ENCODE measurements at regions not wholly inside any gene's neighbourhood (a gene's known extent, or its start where the extent isn't known, plus 50 kb on each side); places are given as distances from the start of the nearest gene placed in this dataset.

- ATAC-seq (ENCODE audit: low read depth) (no peak), DNase-seq (no peak)
- Mint-ChIP-seq H3K36me3 (ENCODE audit: low read depth) (no peaks in the 10 kb centered on the region), H3K4me1 (no peaks in the 10 kb centered on the region), H3K27me3 (no peaks in the 10 kb centered on the region), H3K4me3 (no peak overlapping the region), H3K27ac (no peak overlapping the region), H3K9me3 (peaks cover 5% of the 10 kb centered on the region)
- POLR2A ChIA-PET: no interaction called here
- intact Hi-C loops (cut with micrococcal nuclease): no loop called here
- no peak for TF ChIP-seq CTCF (IDR thresholded peaks at IDR 0.05)
- CTCF ChIA-PET: no interaction called here
These were observed 982.6 kb upstream of the EYS start for GRCh38 chr6:66689608-66690007.

GRCh38 chr6:66687611-66688140, 980.6 kb upstream of the EYS start:
- Mint-ChIP-seq H3K9me3 (peaks cover 5% of the 10 kb centered on the region), H3K27me3 (no peaks in the 10 kb centered on the region), H3K36me3 (ENCODE audit: low read depth) (no peaks in the 10 kb centered on the region), H3K4me1 (no peaks in the 10 kb centered on the region), H3K4me3 (no peak overlapping the region), H3K27ac (no peak overlapping the region)
- no peak for TF ChIP-seq CTCF (IDR thresholded peaks at IDR 0.05)
- intact Hi-C loops (cut with micrococcal nuclease): no loop called here
- POLR2A ChIA-PET: no interaction called here
- DNase-seq: no peak
- CTCF ChIA-PET: no interaction called here
- ATAC-seq (ENCODE audit: low read depth): no peak

GRCh38 chr6:66675906-66676305, 968.9 kb upstream of the EYS start:
- Mint-ChIP-seq H3K27ac (no peak overlapping the region), H3K27me3 (no peaks in the 10 kb centered on the region), H3K4me3 (no peak overlapping the region), H3K36me3 (ENCODE audit: low read depth) (no peaks in the 10 kb centered on the region), H3K4me1 (no peaks in the 10 kb centered on the region), H3K9me3 (peaks cover 5% of the 10 kb centered on the region)
- intact Hi-C loops (cut with micrococcal nuclease): no loop called here
- ChIA-PET POLR2A (no interaction called here), CTCF (no interaction called here)
- ATAC-seq (ENCODE audit: low read depth) (no peak), DNase-seq (no peak)
- TF ChIP-seq CTCF (IDR thresholded peaks at IDR 0.05): no peak

GRCh38 chr6:66664112-66664511, 957.1 kb upstream of the EYS start:
- no peak for TF ChIP-seq CTCF (IDR thresholded peaks at IDR 0.05)
- POLR2A ChIA-PET: no interaction called here
- Mint-ChIP-seq H3K27ac (no peak overlapping the region), H3K36me3 (ENCODE audit: low read depth) (no peaks in the 10 kb centered on the region), H3K4me3 (no peak overlapping the region), H3K27me3 (no peaks in the 10 kb centered on the region), H3K9me3 (peaks cover 6% of the 10 kb centered on the region), H3K4me1 (no peaks in the 10 kb centered on the region)
- no peak for ATAC-seq (ENCODE audit: low read depth)
- CTCF ChIA-PET: no interaction called here
- DNase-seq: no peak
- intact Hi-C loops (cut with micrococcal nuclease): no loop called here

- intact Hi-C loops (cut with micrococcal nuclease): no loop called here
- no peak overlapping the region for H3K4me3 Mint-ChIP-seq
- H3K27me3 Mint-ChIP-seq: no peaks in the 10 kb centered on the region
- POLR2A ChIA-PET: no interaction called here
- no peak for TF ChIP-seq CTCF (IDR thresholded peaks at IDR 0.05)
- H3K27ac Mint-ChIP-seq: no peak overlapping the region
- CTCF ChIA-PET: no interaction called here
- ATAC-seq (ENCODE audit: low read depth) (no peak), DNase-seq (no peak)
- H3K9me3 Mint-ChIP-seq: peaks cover 4% of the 10 kb centered on the region
- H3K4me1 Mint-ChIP-seq: no peaks in the 10 kb centered on the region
- no peaks in the 10 kb centered on the region for H3K36me3 Mint-ChIP-seq (ENCODE audit: low read depth)
These were observed 955.9 kb upstream of the EYS start for GRCh38 chr6:66662721-66663507.

Data from activated B cell treated with CpG ODN at 0.5 μM for 24 hours (primary cell).